Left lung (tissue), 4 donors: ENCODE measurements at regions not wholly inside any gene's neighbourhood (a gene's known extent, or its start where the extent isn't known, plus 50 kb on each side); places are given as distances from the start of the nearest gene placed in this dataset.
"Not testable (repeated sequence)": the region's sequence is repeated elsewhere in the genome, so short reads cannot be mapped to it uniquely, and the experiment has no call there.

Source experiments
- ATAC-seq: fragments of 200-7000 bp; cut with Tn5 transposase; one replicate; pipeline ENCODE4 v1.9.1; 2020; ENCODE audit warnings: moderate library complexity
- DNase-seq, 4 donors: peaks; one replicate each; pipeline ENCODE4 v3.0.0-alpha.2; 2013 to 2020
- H3K27ac ChIP-seq, 2 donors: fragments of 200-600 bp; sonication (generic) in 1 of 2; one replicate each; pipeline versions ENCODE4 v1.5.0 to v1.8.0; 2020 to 2021
- H3K27me3 ChIP-seq, 2 donors: fragments of 200-600 bp; sonication (generic) in 1 of 2; one replicate each; pipeline versions ENCODE4 v1.5.0 to v1.8.0; 2020 to 2021
- H3K36me3 ChIP-seq, 2 donors: fragments of 200-600 bp; sonication (generic) in 1 of 2; one replicate each; pipeline versions ENCODE4 v1.5.0 to v1.8.0; 2020 to 2021
- H3K4me1 ChIP-seq, 2 donors: fragments of 200-600 bp; one replicate each; pipeline ENCODE4 v1.8.0; 2021
- H3K4me3 ChIP-seq, 2 donors: fragments of 200-600 bp; sonication (generic) in 1 of 2; one replicate each; pipeline versions ENCODE4 v1.5.0 to v1.8.0; 2020 to 2021; ENCODE audit warnings: mild to moderate bottlenecking in 1 of 2
- H3K9me3 ChIP-seq, 2 donors: fragments of 200-600 bp; sonication (generic) in 1 of 2; one replicate each; pipeline versions ENCODE4 v1.5.0 to v1.8.0; 2020 to 2021
- CTCF ChIP-seq, 2 donors: fragments of 200-600 bp; sonication (generic) in 1 of 2; IDR thresholded peaks; one replicate each; pipeline versions ENCODE4 v1.5.0 to v1.8.0; 2021; ENCODE audit warnings: antibody characterized with exemption in 2 of 2
- intact Hi-C, 2 donors: fragments of 100-400 bp; cut with DNase I; formaldehyde crosslinking; loops; one replicate each; pipeline versions ENCODE4 v1.11.2 to v1.14.2; 2022
- donor health status: DM: no; HTN: yes; CAD: no.
- donor health status: DM: no; HTN: no; CAD: no.

GRCh38 chr4:129988957-129989356 is 893.0 kb downstream of the C4orf33 start:
- no peak for ATAC-seq
- Histone ChIP-seq H3K9me3 (no peaks in the 10 kb centered on the region), H3K36me3 (no peaks in the 10 kb centered on the region), H3K27ac (no peak overlapping the region), H3K27me3 (no peaks in the 10 kb centered on the region), H3K4me1 (no peaks in the 10 kb centered on the region), H3K4me3 (no peak overlapping the region)
- intact Hi-C loops, result no loop called here
- TF ChIP-seq CTCF (IDR thresholded peaks at IDR 0.05), result no peak
- no peak for DNase-seq

GRCh38 chr4:129994715-129995114 is 898.8 kb downstream of the C4orf33 start:
- intact Hi-C loops, result no loop called here
- no peaks in the 10 kb centered on the region for H3K27me3 ChIP-seq
- H3K27ac ChIP-seq, result no peak overlapping the region
- H3K36me3 ChIP-seq, result no peaks in the 10 kb centered on the region
- H3K9me3 ChIP-seq, result no peaks in the 10 kb centered on the region
- DNase-seq, result no peak
- no peak for ATAC-seq
- H3K4me1 ChIP-seq, result no peaks in the 10 kb centered on the region
- no peak for TF ChIP-seq CTCF (IDR thresholded peaks at IDR 0.05)
- H3K4me3 ChIP-seq, result no peak overlapping the region

GRCh38 chr4:129998436-129999150 is 902.6 kb downstream of the C4orf33 start:
- TF ChIP-seq CTCF (IDR thresholded peaks at IDR 0.05), result no peak
- intact Hi-C loops, result no loop called here
- Histone ChIP-seq H3K4me3 (no peak overlapping the region), H3K4me1 (no peaks in the 10 kb centered on the region), H3K27me3 (no peaks in the 10 kb centered on the region), H3K27ac (no peak overlapping the region), H3K9me3 (no peaks in the 10 kb centered on the region), H3K36me3 (no peaks in the 10 kb centered on the region)
- no peak for DNase-seq
- no peak for ATAC-seq

- Histone ChIP-seq H3K27me3 (no peaks in the 10 kb centered on the region), H3K4me3 (no peak overlapping the region), H3K4me1 (no peaks in the 10 kb centered on the region), H3K27ac (no peak overlapping the region), H3K9me3 (no peaks in the 10 kb centered on the region), H3K36me3 (no peaks in the 10 kb centered on the region)
- no peak for ATAC-seq
- DNase-seq, result no peak
- intact Hi-C loops, result no loop called here
- TF ChIP-seq CTCF (IDR thresholded peaks at IDR 0.05), result no peak
Observed at GRCh38 chr4:129999156-129999555, 903.2 kb downstream of the C4orf33 start.

GRCh38 chr4:130008461-130008860 is 912.5 kb downstream of the C4orf33 start:
- no peaks in the 10 kb centered on the region for H3K4me1 ChIP-seq
- H3K36me3 ChIP-seq, result no peaks in the 10 kb centered on the region
- ATAC-seq (no peak), DNase-seq (no peak)
- no peaks in the 10 kb centered on the region for H3K27me3 ChIP-seq
- H3K4me3 ChIP-seq, result no peak overlapping the region
- no peak for TF ChIP-seq CTCF (IDR thresholded peaks at IDR 0.05)
- H3K9me3 ChIP-seq, result peaks cover 0 to 2% of the 10 kb centered on the region in 2 donors
- H3K27ac ChIP-seq, result no peak overlapping the region
- intact Hi-C loops, result no loop called here

GRCh38 chr4:130012806-130013205 is 916.9 kb downstream of the C4orf33 start:
- H3K9me3 ChIP-seq, H3K36me3 ChIP-seq, H3K4me1 ChIP-seq, H3K27me3 ChIP-seq, ATAC-seq, intact Hi-C loops, H3K27ac ChIP-seq, H3K4me3 ChIP-seq: not testable (repeated sequence)
- DNase-seq, result peak in 1 of 4 donors; percentile 33
